ENCODE measurements at regions not wholly inside any gene's neighbourhood (a gene's known extent, or its start where the extent isn't known, plus 50 kb on each side); places are given as distances from the start of the nearest gene placed in this dataset.

DNA sequence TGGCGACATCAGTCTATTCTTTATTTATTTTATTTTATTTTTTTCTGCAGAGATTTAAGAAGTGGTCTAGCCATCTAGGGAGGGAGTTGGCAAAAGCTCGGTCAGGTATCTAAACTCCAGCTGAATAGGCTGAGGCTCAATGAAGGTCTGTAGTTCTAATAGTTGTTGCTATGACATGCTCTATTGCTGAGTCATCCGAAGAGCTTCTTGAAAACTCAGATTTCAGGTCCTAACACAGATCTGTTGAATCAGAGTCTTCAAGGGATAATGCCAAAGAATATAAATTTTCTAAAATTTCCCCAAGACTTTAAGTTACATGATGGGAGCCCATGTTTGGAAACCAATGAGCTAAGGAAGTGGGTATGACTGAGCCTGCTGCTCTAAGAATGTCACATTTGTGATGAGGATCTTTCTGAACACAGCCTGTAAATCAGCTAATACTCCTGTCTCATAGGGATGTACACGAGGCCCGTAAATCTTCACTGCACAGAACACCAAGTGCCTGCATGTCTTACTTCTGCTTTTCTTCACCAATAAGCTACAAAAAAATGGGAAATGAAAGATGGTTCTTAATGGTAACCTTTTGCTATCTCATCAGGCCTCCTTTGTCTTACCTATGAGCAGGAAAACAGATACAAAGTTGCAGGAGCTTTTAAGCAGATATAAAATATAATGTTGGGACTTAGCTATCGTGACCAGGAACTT is 901.4 kb upstream of the API5 start:
- TF ChIP-seq EZH2 (optimal IDR thresholded peaks at IDR 0.05; ENCODE audit: low read depth, low read length) (no peak), EZH2phosphoT487 (IDR thresholded peaks at IDR 0.05; ENCODE audit: low read length) (no peak)
- TF ChIP-seq, protein P1, sequence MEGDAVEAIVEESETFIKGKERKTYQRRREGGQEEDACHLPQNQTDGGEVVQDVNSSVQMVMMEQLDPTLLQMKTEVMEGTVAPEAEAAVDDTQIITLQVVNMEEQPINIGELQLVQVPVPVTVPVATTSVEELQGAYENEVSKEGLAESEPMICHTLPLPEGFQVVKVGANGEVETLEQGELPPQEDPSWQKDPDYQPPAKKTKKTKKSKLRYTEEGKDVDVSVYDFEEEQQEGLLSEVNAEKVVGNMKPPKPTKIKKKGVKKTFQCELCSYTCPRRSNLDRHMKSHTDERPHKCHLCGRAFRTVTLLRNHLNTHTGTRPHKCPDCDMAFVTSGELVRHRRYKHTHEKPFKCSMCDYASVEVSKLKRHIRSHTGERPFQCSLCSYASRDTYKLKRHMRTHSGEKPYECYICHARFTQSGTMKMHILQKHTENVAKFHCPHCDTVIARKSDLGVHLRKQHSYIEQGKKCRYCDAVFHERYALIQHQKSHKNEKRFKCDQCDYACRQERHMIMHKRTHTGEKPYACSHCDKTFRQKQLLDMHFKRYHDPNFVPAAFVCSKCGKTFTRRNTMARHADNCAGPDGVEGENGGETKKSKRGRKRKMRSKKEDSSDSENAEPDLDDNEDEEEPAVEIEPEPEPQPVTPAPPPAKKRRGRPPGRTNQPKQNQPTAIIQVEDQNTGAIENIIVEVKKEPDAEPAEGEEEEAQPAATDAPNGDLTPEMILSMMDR (IDR thresholded peaks at IDR 0.05; ENCODE audit: low read length), result no peak
- DNase-seq, result no peak
- no peak overlapping the region for H3K9ac ChIP-seq (ENCODE audit: low read length)
- H3K27me3 ChIP-seq (replicated peaks; ENCODE audit: insufficient read depth, low read length), result no peaks in the 10 kb centered on the region
- H3K9me2 ChIP-seq (replicated peaks; ENCODE audit: insufficient read depth, low read length), result no peaks in the 10 kb centered on the region
- H3K36me3 ChIP-seq (replicated peaks; ENCODE audit: insufficient read depth, low read length), result no peaks in the 10 kb centered on the region
- no peak overlapping the region for H3K4me3 ChIP-seq (ENCODE audit: low read length)
- H3K9me3 ChIP-seq (replicated peaks; ENCODE audit: insufficient read depth, low read length), result no peaks in the 10 kb centered on the region
- H3K4me2 ChIP-seq (ENCODE audit: low read depth, low read length), result no peak overlapping the region
- H3K79me2 ChIP-seq (ENCODE audit: low read length), result no peaks in the 10 kb centered on the region
- H4K20me1 ChIP-seq (ENCODE audit: insufficient read depth, low read length), result no peaks in the 10 kb centered on the region
- H3K4me1 ChIP-seq (ENCODE audit: low read length), result no peaks in the 10 kb centered on the region
- no peak overlapping the region for H2AFZ ChIP-seq (ENCODE audit: low read length)
- no peaks in the 10 kb centered on the region for H3F3A ChIP-seq (ENCODE audit: insufficient read depth, low read length)
- no peak overlapping the region for H3K27ac ChIP-seq (ENCODE audit: low read length)

DNA sequence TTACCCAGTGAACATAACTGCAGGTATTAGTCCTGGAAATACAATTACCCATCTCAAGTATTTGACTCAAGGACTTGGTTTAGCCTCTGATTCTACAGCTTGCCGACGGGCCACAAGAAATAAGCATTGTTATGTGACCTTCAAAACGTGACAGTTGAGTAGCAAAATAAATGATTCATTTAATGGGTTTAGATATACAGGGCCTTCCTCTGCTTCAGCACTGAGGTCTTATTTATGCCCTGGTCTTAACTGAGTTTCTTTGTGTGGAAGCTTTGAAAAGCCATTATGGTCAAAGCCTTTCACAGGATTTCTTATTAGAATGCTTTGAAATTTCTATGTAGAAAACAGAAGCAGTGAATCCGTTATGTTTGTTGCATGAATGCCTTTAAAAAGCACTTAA is 899.2 kb upstream of the API5 start:
- no peaks in the 10 kb centered on the region for H3F3A ChIP-seq (ENCODE audit: insufficient read depth, low read length)
- H3K9me2 ChIP-seq (replicated peaks; ENCODE audit: insufficient read depth, low read length), result no peaks in the 10 kb centered on the region
- no peak overlapping the region for H3K4me2 ChIP-seq (ENCODE audit: low read depth, low read length)
- H2AFZ ChIP-seq (ENCODE audit: low read length), result no peak overlapping the region
- no peaks in the 10 kb centered on the region for H3K36me3 ChIP-seq (replicated peaks; ENCODE audit: insufficient read depth, low read length)
- H3K79me2 ChIP-seq (ENCODE audit: low read length), result no peaks in the 10 kb centered on the region
- H3K4me3 ChIP-seq (ENCODE audit: low read length), result no peak overlapping the region
- no peaks in the 10 kb centered on the region for H3K4me1 ChIP-seq (ENCODE audit: low read length)
- DNase-seq, result no peak
- TF ChIP-seq EZH2phosphoT487 (IDR thresholded peaks at IDR 0.05; ENCODE audit: low read length), result no peak
- TF ChIP-seq, protein P1 (IDR thresholded peaks at IDR 0.05; ENCODE audit: low read length), result no peak
- no peak for TF ChIP-seq EZH2 (optimal IDR thresholded peaks at IDR 0.05; ENCODE audit: low read depth, low read length)
- H3K9ac ChIP-seq (ENCODE audit: low read length), result no peak overlapping the region
- H4K20me1 ChIP-seq (ENCODE audit: insufficient read depth, low read length), result no peaks in the 10 kb centered on the region
- H3K27me3 ChIP-seq (replicated peaks; ENCODE audit: insufficient read depth, low read length), result no peaks in the 10 kb centered on the region
- H3K9me3 ChIP-seq (replicated peaks; ENCODE audit: insufficient read depth, low read length), result no peaks in the 10 kb centered on the region
- H3K27ac ChIP-seq (ENCODE audit: low read length), result no peak overlapping the region

DNA sequence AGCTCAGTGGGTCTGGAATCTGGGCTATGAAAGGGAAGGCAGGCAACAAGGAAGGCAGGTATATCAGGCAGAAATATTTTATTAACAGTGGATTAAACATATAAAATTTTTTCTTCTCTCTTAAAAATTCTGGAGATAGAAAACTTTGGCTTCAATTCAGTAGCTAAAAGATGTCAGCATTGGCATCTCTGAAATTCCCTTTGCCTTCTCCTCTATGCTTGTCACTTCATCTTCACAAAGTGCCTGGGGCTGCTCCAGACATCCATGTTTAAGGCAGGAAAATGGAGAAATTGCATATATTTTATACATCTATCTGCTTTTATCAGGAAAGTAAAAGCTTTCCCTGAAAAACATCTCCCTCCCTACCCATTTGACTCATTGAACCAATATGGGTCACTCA is 894.1 kb upstream of the API5 start:
- H3K27me3 ChIP-seq (replicated peaks; ENCODE audit: insufficient read depth, low read length), result no peaks in the 10 kb centered on the region
- no peak overlapping the region for H3K4me2 ChIP-seq (ENCODE audit: low read depth, low read length)
- H3K27ac ChIP-seq (ENCODE audit: low read length), result no peak overlapping the region
- TF ChIP-seq, protein P1 (IDR thresholded peaks at IDR 0.05; ENCODE audit: low read length), result no peak
- TF ChIP-seq EZH2 (optimal IDR thresholded peaks at IDR 0.05; ENCODE audit: low read depth, low read length) (no peak), EZH2phosphoT487 (IDR thresholded peaks at IDR 0.05; ENCODE audit: low read length) (no peak)
- H3K4me3 ChIP-seq (ENCODE audit: low read length), result no peak overlapping the region
- no peak overlapping the region for H2AFZ ChIP-seq (ENCODE audit: low read length)
- DNase-seq, result no peak
- H4K20me1 ChIP-seq (ENCODE audit: insufficient read depth, low read length), result no peaks in the 10 kb centered on the region
- no peaks in the 10 kb centered on the region; the same call in 1 of the 2 replicates for H3K9me3 ChIP-seq (replicated peaks; ENCODE audit: insufficient read depth, low read length)
- no peak overlapping the region for H3K9ac ChIP-seq (ENCODE audit: low read length)
- no peaks in the 10 kb centered on the region for H3F3A ChIP-seq (ENCODE audit: insufficient read depth, low read length)
- no peaks in the 10 kb centered on the region for H3K9me2 ChIP-seq (replicated peaks; ENCODE audit: insufficient read depth, low read length)
- no peaks in the 10 kb centered on the region for H3K4me1 ChIP-seq (ENCODE audit: low read length)
- no peaks in the 10 kb centered on the region for H3K79me2 ChIP-seq (ENCODE audit: low read length)
- H3K36me3 ChIP-seq (replicated peaks; ENCODE audit: insufficient read depth, low read length), result no peaks in the 10 kb centered on the region

Measured in MM.1S (cell line).